Spleen (tissue), 7 donors: ENCODE measurements at regions not wholly inside any gene's neighbourhood (a gene's known extent, or its start where the extent isn't known, plus 50 kb on each side); places are given as distances from the start of the nearest gene placed in this dataset.

Source experiments
- POLR2A ChIP-seq, 3 donors: fragments of 450-650 bp; IDR thresholded peaks; one replicate each; pipeline ENCODE4 v1.5.1; 2017; ENCODE audit warnings: antibody characterized with exemption in 3 of 3, mild to moderate bottlenecking in 1 of 3
- POLR2AphosphoS5 ChIP-seq, 3 donors: sonication (generic); formaldehyde crosslinking; IDR thresholded peaks; one replicate each; pipeline ENCODE4 v1.5.1; 2017; ENCODE audit warnings: antibody characterized with exemption in 3 of 3
- TF ChIP-seq, protein P1 (sequence below), 11 experiments: fragments of 200-600 bp in 7 of 11; fragments of 450-650 bp in 4 of 11; sonication (generic) in 4 of 11; IDR thresholded peaks in 8 of 11; conservative IDR thresholded peaks in 3 of 11; 1 replicate in 7 of 11; 2 replicates in 4 of 11; pipeline versions ENCODE4 v1.4.0 to v1.8.0; 2016 to 2021; ENCODE audit warnings: antibody characterized with exemption in 11 of 11, inconsistent platforms in 4 of 11, mild to moderate bottlenecking in 1 of 11
- donor health status: DM: no; HTN: no; CAD: no; lungs with moderate emphysema.
- donor health status: DM: no; HTN: no; CAD: no.
- donor health status: DM: no; HTN: no; CAD: no.

- TF ChIP-seq, protein P1, sequence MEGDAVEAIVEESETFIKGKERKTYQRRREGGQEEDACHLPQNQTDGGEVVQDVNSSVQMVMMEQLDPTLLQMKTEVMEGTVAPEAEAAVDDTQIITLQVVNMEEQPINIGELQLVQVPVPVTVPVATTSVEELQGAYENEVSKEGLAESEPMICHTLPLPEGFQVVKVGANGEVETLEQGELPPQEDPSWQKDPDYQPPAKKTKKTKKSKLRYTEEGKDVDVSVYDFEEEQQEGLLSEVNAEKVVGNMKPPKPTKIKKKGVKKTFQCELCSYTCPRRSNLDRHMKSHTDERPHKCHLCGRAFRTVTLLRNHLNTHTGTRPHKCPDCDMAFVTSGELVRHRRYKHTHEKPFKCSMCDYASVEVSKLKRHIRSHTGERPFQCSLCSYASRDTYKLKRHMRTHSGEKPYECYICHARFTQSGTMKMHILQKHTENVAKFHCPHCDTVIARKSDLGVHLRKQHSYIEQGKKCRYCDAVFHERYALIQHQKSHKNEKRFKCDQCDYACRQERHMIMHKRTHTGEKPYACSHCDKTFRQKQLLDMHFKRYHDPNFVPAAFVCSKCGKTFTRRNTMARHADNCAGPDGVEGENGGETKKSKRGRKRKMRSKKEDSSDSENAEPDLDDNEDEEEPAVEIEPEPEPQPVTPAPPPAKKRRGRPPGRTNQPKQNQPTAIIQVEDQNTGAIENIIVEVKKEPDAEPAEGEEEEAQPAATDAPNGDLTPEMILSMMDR (IDR thresholded peaks at IDR 0.05 in 8 of 11, conservative IDR thresholded peaks at IDR 0.05 in 3 of 11), result no peak
- TF ChIP-seq POLR2A (IDR thresholded peaks at IDR 0.05) (no peak), POLR2AphosphoS5 (IDR thresholded peaks at IDR 0.05) (no peak)
These were observed 597.2 kb upstream of the ZP4 start for GRCh38 chr1:238487931-238488330.
